ENCODE measurements at regions not wholly inside any gene's neighbourhood (a gene's known extent, or its start where the extent isn't known, plus 50 kb on each side); places are given as distances from the start of the nearest gene placed in this dataset.

GRCh38 chr6:154561750-154562149, 51.3 kb upstream of the CNKSR3 start:
- no peak overlapping the region for H3K4me3 ChIP-seq (ENCODE audit: low read depth, low read length)
- TF ChIP-seq CTCF (conservative IDR thresholded peaks at IDR 0.05; ENCODE audit: low read depth, low read length), result no peak
- no peak for DNase-seq (ENCODE audit: low read depth)

GRCh38 chr6:154565331-154565730, 54.8 kb upstream of the CNKSR3 start:
- TF ChIP-seq CTCF (conservative IDR thresholded peaks at IDR 0.05; ENCODE audit: low read depth, low read length), result no peak

DNA sequence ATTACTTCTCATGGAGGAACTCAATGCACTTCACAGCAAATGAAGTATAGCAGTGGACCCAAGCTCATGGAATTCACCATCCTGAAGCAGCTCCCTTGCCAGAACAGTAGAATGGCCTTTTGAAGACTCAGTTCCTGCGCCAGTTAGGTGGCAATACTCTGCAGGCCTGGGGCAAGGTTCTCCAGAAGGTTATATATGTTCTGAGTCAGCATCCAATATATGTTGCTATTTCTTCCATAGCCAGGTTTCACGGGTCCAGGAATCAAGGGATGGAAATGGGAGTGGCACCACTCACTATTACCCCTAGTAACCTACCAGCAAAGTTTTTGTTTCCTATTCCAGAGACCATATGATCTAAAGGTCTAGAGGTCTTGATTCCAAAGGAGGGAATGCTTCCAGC, 56.4 kb upstream of the CNKSR3 start:
- no peak for TF ChIP-seq CTCF (conservative IDR thresholded peaks at IDR 0.05; ENCODE audit: low read depth, low read length)
- no peak overlapping the region for H3K4me3 ChIP-seq (ENCODE audit: low read depth, low read length)
- DNase-seq (ENCODE audit: low read depth), result no peak

More at GRCh38 chr6:154565331-154565730, 54.8 kb upstream of the CNKSR3 start:
- H3K4me3 ChIP-seq (ENCODE audit: low read depth, low read length), result no peak overlapping the region
- DNase-seq (ENCODE audit: low read depth), result no peak

- TF ChIP-seq CTCF (conservative IDR thresholded peaks at IDR 0.05; ENCODE audit: low read depth, low read length), result no peak
- no peak for DNase-seq (ENCODE audit: low read depth)
- H3K4me3 ChIP-seq (ENCODE audit: low read depth, low read length), result no peak overlapping the region
These were observed 57.3 kb upstream of the CNKSR3 start for GRCh38 chr6:154567695-154568220.

DNA sequence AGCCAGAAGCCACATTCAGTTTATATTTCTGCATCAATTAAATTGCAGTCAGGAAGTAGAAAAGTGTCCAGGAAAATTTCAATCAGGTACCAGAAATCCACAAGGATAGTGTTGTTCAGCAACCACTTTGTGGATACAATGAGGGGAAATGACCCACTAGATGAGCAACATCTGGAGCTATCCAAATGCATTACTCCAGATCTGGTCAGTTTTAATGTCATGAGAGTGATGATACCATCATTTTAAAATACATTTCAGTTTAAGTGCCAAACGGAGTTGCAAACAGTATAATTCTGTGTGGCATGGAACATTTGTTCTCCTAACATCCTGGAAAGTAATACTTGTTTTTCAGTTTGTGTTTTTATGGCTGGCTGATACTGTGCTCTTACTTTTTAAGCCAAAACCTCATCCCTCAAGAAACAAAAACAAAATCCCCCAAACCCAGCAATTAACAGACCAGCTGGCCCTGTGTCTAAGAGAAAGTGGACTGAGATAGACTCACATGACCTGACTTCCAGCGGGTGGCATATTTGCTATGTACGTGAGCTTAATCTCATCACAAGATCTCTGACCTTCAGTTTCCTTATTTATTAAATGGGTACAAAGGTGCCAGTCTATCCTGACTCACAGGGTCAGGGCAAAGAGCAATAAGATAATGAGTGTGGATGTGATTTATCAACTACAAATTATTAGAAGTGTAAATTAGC, 58.8 kb upstream of the CNKSR3 start:
- no peak for TF ChIP-seq CTCF (conservative IDR thresholded peaks at IDR 0.05; ENCODE audit: low read depth, low read length)
- no peak for DNase-seq (ENCODE audit: low read depth)
- no peak overlapping the region for H3K4me3 ChIP-seq (ENCODE audit: low read depth, low read length)

GRCh38 chr6:154570505-154570904, 60.0 kb upstream of the CNKSR3 start:
- DNase-seq (ENCODE audit: low read depth), result no peak
- no peak for TF ChIP-seq CTCF (conservative IDR thresholded peaks at IDR 0.05; ENCODE audit: low read depth, low read length)
- no peak overlapping the region for H3K4me3 ChIP-seq (ENCODE audit: low read depth, low read length)

DNA sequence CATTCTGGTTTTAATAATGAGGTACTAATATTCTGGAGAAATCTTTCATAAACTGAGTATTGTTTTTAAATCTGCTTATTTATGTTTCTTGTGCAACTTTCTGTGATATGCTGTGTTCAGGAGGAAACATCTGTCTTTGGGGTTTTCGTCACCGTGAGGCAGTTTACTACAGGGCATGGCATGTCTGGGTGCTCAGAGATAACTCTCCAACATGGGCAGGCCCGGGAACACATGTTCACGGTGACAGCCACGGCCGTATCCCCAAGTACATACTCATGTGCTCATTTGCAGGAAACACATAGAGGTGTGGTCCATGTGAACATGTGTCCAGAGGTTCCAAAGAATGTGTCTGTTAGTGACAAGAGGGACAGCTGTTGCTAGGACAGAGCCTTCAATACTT, 62.1 kb upstream of the CNKSR3 start:
- no peak for DNase-seq (ENCODE audit: low read depth)
- H3K4me3 ChIP-seq (ENCODE audit: low read depth, low read length), result no peak overlapping the region
- TF ChIP-seq CTCF (conservative IDR thresholded peaks at IDR 0.05; ENCODE audit: low read depth, low read length), result no peak
